ENCODE measurements at regions not wholly inside any gene's neighbourhood (a gene's known extent, or its start where the extent isn't known, plus 50 kb on each side); places are given as distances from the start of the nearest gene placed in this dataset.
"Not testable (repeated sequence)": the region's sequence is repeated elsewhere in the genome, so short reads cannot be mapped to it uniquely, and the experiment has no call there.

DNA sequence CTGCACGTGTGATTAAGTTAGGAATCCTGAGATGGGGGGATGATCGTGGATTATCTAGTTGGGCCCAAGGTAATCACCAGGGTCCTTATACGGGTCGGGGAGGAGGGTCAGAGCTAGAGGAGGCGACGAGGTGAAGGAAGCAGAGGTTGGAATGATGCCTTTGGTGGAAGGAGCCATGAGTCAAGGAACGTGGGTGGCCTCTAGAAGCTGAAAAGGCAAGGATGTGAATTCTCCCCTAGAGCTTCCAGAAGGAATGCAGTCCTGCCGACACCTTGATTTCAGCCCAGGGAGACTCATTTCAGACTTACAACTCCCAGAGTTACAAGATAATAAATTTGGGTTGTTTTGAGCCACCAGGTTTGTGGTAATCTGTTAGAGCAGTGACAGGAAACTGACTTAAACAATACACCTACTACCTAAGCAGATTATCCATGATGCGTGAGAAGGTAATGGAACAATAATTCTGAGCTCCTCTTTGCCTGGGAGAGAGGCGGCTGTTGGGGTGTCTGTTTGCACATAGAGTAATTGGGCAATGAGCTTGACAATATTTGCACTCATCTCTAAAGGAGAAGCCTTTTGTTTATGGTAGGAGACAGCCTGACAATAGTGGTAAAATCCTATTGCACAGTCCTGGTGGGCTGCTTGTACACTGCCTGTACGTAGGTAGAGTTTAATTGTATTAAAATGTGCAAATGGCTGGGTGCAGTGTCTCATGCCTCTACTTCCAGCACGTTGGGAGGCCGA is 129.3 kb upstream of the IER5L start:
- peaks cover 6% of the 10 kb centered on the region for H3K27me3 ChIP-seq (ENCODE audit: insufficient read depth, low read length, poor library complexity, severe bottlenecking)
- Mint-ChIP-seq H3K27me3 (peaks cover 3 to 9% of the 10 kb centered on the region in 2 donors), H3K4me1 (peaks cover 0 to 6% (median 0%) of the 10 kb centered on the region in 3 donors), H3K36me3 (no peaks in the 10 kb centered on the region), H3K9me3 (no peaks in the 10 kb centered on the region), H3K27ac (no peak overlapping the region), H3K4me3 (no peak overlapping the region)
- no peaks in the 10 kb centered on the region for H3K9me3 ChIP-seq (ENCODE audit: low read length)
- CTCF ChIA-PET = interaction anchor here (1.2 to 1.6 kb wide), 3 partner anchors 15 to 86 kb away, joined by 4 to 5 read pairs (median 4); no protein-coding TSS in a partner anchor
- no peak for DNase-seq
- H3K4me1 ChIP-seq (ENCODE audit: insufficient read depth, low read length) = no peaks in the 10 kb centered on the region
- POLR2A ChIA-PET = no interaction called here
- H3K36me3 ChIP-seq (ENCODE audit: insufficient read depth, low read length) = no peaks in the 10 kb centered on the region
- no peak overlapping the region for H3K4me3 ChIP-seq (ENCODE audit: low read length)
- H3K27ac ChIP-seq (ENCODE audit: low read depth, low read length) = no peak overlapping the region

DNA sequence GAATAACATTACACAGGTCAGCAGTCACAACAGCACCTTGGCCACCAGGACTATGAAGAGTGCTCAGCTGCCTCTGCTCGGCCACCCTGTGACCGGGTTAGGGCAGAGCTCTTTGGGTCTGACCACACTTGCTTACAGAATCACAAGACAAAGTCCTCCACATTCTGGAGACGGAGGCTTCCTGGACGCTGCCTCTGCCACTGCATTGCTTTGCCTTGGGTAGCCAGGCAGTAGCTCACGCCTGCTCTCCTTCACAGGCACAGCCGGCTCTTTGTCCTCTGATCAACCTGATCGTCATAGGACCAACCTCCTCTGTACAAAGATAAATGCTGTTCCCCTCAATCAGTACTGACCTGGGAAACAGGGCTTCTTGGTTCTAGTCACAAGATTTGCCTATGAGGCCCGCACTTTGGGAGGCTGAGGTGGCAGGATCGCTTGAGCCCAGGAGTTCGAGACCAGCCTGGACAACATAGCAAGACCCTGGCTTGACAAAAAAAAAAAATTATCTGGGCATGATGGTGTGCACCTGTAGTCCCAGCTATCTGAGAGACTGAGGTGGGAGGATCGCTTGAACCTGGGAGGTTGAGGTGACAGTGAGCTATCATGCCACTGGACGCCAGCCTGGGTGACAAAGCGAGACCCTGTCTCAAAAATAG is 128.4 kb upstream of the IER5L start:
- Histone ChIP-seq H3K4me3 (ENCODE audit: low read length) (no peak overlapping the region), H3K27ac (ENCODE audit: low read depth, low read length) (no peak overlapping the region), H3K9me3 (ENCODE audit: low read length) (no peaks in the 10 kb centered on the region), H3K27me3 (ENCODE audit: insufficient read depth, low read length, poor library complexity, severe bottlenecking) (peaks cover 6% of the 10 kb centered on the region), H3K4me1 (ENCODE audit: insufficient read depth, low read length) (no peaks in the 10 kb centered on the region), H3K36me3 (ENCODE audit: insufficient read depth, low read length) (no peaks in the 10 kb centered on the region)
- Mint-ChIP-seq H3K4me3 (no peak overlapping the region), H3K27me3 (peaks cover 5 to 9% of the 10 kb centered on the region in 2 donors), H3K9me3 (no peaks in the 10 kb centered on the region), H3K36me3 (no peaks in the 10 kb centered on the region), H3K4me1 (peaks cover 0 to 6% (median 0%) of the 10 kb centered on the region in 3 donors), H3K27ac (peak overlapping the region in 1 of 8 donors; percentile 38)
- POLR2A ChIA-PET = no interaction called here
- DNase-seq = no peak
- CTCF ChIA-PET = interaction anchor here (1.6 kb wide), 1 partner anchor 14 kb away, joined by 5 read pairs; no protein-coding TSS in a partner anchor

DNA sequence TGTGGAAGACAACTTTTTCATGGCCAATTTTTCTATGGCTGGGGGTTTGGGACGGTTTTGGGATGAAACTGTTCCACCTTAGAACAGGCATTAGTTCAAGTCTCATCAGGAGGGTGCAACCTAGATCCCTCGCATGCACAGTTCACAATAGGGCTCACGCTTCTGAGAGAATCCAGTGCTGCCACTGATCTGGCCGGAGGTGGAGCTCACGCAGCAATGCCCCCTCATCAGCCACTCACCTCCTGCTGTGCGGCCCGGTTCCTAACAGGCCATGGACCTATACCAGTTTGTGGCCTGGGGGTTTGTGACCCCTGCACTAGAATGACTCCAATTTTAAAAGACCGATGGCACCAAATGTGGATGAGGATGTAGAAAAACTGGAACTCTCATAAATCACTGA is 127.2 kb upstream of the IER5L start:
- no peaks in the 10 kb centered on the region for H3K36me3 Mint-ChIP-seq
- H3K4me1 Mint-ChIP-seq = peaks cover 0 to 6% (median 0%) of the 10 kb centered on the region in 3 donors
- POLR2A ChIA-PET = no interaction called here
- H3K4me3 Mint-ChIP-seq = no peak overlapping the region
- no peaks in the 10 kb centered on the region for H3K9me3 Mint-ChIP-seq
- no peaks in the 10 kb centered on the region for H3K36me3 ChIP-seq (ENCODE audit: insufficient read depth, low read length)
- H3K27ac ChIP-seq (ENCODE audit: low read depth, low read length) = no peak overlapping the region
- no peaks in the 10 kb centered on the region for H3K9me3 ChIP-seq (ENCODE audit: low read length)
- CTCF ChIA-PET = no interaction called here
- peaks cover 6% of the 10 kb centered on the region for H3K27me3 ChIP-seq (ENCODE audit: insufficient read depth, low read length, poor library complexity, severe bottlenecking)
- DNase-seq = no peak
- peaks cover 5 to 9% of the 10 kb centered on the region in 2 donors for H3K27me3 Mint-ChIP-seq
- no peak overlapping the region for H3K4me3 ChIP-seq (ENCODE audit: low read length)
- H3K4me1 ChIP-seq (ENCODE audit: insufficient read depth, low read length) = no peaks in the 10 kb centered on the region
- no peak overlapping the region for H3K27ac Mint-ChIP-seq

DNA sequence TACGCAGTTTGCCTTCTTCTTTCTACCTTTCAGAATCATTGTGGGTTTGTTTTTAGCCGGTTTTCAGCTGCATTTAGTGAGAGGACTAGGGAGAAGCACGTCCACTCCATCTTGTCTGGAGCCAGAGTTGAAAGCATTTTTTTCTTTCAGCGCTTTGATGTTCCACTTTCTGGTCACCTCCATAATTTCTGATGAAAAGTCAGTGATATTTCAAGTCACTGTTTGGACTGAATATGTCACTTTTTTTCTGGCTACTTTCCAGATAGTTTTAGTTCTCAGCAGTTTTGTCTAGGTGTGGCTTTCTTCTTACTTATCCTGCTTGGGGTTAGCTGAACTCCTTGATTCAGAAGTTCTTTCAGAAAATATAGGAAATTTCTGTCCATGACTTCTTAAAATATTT is 123.9 kb upstream of the IER5L start:
- Mint-ChIP-seq H3K4me3 (no peak overlapping the region), H3K27me3 (peaks cover 15 to 18% of the 10 kb centered on the region in 2 donors), H3K4me1 (no peaks in the 10 kb centered on the region), H3K27ac (no peak overlapping the region), H3K9me3 (peaks cover 0 to 5% (median 0%) of the 10 kb centered on the region in 5 donors), H3K36me3 (no peaks in the 10 kb centered on the region)
- ChIA-PET CTCF (no interaction called here), POLR2A (no interaction called here)
- no peaks in the 10 kb centered on the region for H3K36me3 ChIP-seq (ENCODE audit: insufficient read depth, low read length)
- no peak for DNase-seq
- H3K27ac ChIP-seq (ENCODE audit: low read depth, low read length) = no peak overlapping the region
- H3K27me3 ChIP-seq (ENCODE audit: insufficient read depth, low read length, poor library complexity, severe bottlenecking) = peaks cover 6% of the 10 kb centered on the region
- no peak overlapping the region for H3K4me3 ChIP-seq (ENCODE audit: low read length)
- H3K9me3 ChIP-seq (ENCODE audit: low read length) = no peaks in the 10 kb centered on the region
- no peaks in the 10 kb centered on the region for H3K4me1 ChIP-seq (ENCODE audit: insufficient read depth, low read length)

DNA sequence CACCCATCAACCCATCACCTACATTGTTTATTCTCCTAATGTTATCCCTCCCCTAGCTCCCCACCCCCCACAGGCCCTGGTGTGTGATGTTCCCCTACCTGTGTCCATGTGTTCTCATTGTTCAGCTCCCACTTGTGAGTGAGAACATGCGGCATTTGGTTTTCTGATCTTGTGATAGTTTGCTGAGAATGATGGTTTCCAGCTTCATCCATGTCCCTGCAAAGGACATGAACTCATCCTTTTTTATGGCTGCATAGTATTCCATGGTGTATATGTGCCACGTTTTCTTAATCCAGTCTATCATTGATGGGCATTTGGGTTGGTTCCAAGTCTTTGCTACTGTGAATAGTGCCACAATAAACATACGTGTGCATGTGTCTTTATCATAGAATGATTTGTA is 118.1 kb upstream of the IER5L start:
- CTCF ChIA-PET; H3K4me3 ChIP-seq (ENCODE audit: low read length); H3K27ac ChIP-seq (ENCODE audit: low read depth, low read length); H3K4me1 ChIP-seq (ENCODE audit: insufficient read depth, low read length); H3K27me3 ChIP-seq (ENCODE audit: insufficient read depth, low read length, poor library complexity, severe bottlenecking); H3K4me1 Mint-ChIP-seq; H3K9me3 Mint-ChIP-seq; DNase-seq; H3K27ac Mint-ChIP-seq; H3K9me3 ChIP-seq (ENCODE audit: low read length); H3K4me3 Mint-ChIP-seq; H3K36me3 Mint-ChIP-seq; H3K36me3 ChIP-seq (ENCODE audit: insufficient read depth, low read length): not testable (repeated sequence)
- peaks cover 9 to 13% of the 10 kb centered on the region in 2 donors for H3K27me3 Mint-ChIP-seq
- POLR2A ChIA-PET = interaction anchor here (0.6 to 0.7 kb wide), 2 partner anchors 63 to 477 kb away, joined by 3 to 7 read pairs; no protein-coding TSS in a partner anchor

DNA sequence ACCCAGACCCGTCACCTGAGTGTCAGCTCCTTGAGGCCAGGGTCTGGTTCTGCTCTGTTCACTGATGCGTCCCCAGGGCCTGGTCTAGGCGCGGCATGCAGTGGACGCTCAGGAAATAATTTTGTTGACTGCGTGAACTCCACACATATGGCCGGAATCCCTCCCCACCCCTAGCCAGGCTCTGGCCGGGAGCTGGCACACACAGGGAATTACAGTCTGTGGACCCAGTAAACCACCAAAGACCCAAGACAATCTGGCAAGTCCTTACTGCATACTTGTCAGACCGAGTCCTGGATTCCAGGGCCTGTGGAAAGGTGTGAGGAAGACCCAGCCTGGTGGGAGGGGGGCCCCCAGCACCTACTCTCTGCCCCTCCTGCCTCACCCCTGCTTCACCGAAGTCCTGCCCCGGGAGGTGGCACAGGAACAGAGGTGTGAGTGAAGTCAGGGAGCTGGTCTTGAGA is 113.0 kb upstream of the IER5L start:
- no peak overlapping the region for H3K27ac ChIP-seq (ENCODE audit: low read depth, low read length)
- Mint-ChIP-seq H3K27ac (peak overlapping the region in 1 of 8 donors; percentile 81), H3K36me3 (no peaks in the 10 kb centered on the region), H3K27me3 (peaks cover 0 to 7% of the 10 kb centered on the region in 2 donors), H3K9me3 (peaks cover 0 to 7% (median 0%) of the 10 kb centered on the region in 5 donors), H3K4me3 (no peak overlapping the region), H3K4me1 (no peaks in the 10 kb centered on the region)
- ChIA-PET CTCF (no interaction called here), POLR2A (no interaction called here)
- no peaks in the 10 kb centered on the region for H3K27me3 ChIP-seq (ENCODE audit: insufficient read depth, low read length, poor library complexity, severe bottlenecking)
- H3K36me3 ChIP-seq (ENCODE audit: insufficient read depth, low read length) = no peaks in the 10 kb centered on the region
- no peak for DNase-seq
- H3K4me1 ChIP-seq (ENCODE audit: insufficient read depth, low read length) = no peaks in the 10 kb centered on the region
- H3K4me3 ChIP-seq (ENCODE audit: low read length) = no peak overlapping the region
- no peaks in the 10 kb centered on the region for H3K9me3 ChIP-seq (ENCODE audit: low read length)

DNA sequence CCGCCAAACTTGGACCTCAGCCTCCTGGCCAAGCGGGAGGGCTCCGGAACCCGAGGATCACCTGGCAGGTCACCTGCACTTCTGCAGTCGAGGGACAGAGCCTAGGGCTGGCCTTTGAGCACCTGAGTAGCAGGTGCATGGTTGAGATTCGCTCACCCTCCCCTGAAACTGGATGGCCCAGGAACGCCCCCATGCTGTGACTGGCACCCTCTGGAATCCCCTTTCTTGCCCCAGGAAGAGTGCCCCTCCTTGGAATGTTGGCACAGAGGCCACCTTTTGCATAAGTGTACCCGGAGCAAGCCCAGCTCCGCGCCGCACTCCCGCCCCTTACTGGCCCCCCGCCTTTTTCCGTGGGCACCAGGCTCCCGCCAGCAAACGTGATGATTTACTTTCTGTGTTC is 112.5 kb upstream of the IER5L start:
- no peak overlapping the region for H3K4me3 Mint-ChIP-seq
- no peaks in the 10 kb centered on the region for H3K27me3 ChIP-seq (ENCODE audit: insufficient read depth, low read length, poor library complexity, severe bottlenecking)
- H3K4me3 ChIP-seq (ENCODE audit: low read length) = no peak overlapping the region
- H3K27ac Mint-ChIP-seq = no peak overlapping the region
- H3K27me3 Mint-ChIP-seq = peaks cover 0 to 4% of the 10 kb centered on the region in 2 donors
- ChIA-PET POLR2A (no interaction called here), CTCF (no interaction called here)
- H3K4me1 ChIP-seq (ENCODE audit: insufficient read depth, low read length) = no peaks in the 10 kb centered on the region
- no peak for DNase-seq
- no peaks in the 10 kb centered on the region for H3K36me3 Mint-ChIP-seq
- no peaks in the 10 kb centered on the region for H3K4me1 Mint-ChIP-seq
- H3K9me3 ChIP-seq (ENCODE audit: low read length) = no peaks in the 10 kb centered on the region
- H3K9me3 Mint-ChIP-seq = peaks cover 0 to 3% (median 0%) of the 10 kb centered on the region in 5 donors
- H3K27ac ChIP-seq (ENCODE audit: low read depth, low read length) = no peak overlapping the region
- no peaks in the 10 kb centered on the region for H3K36me3 ChIP-seq (ENCODE audit: insufficient read depth, low read length)

DNA sequence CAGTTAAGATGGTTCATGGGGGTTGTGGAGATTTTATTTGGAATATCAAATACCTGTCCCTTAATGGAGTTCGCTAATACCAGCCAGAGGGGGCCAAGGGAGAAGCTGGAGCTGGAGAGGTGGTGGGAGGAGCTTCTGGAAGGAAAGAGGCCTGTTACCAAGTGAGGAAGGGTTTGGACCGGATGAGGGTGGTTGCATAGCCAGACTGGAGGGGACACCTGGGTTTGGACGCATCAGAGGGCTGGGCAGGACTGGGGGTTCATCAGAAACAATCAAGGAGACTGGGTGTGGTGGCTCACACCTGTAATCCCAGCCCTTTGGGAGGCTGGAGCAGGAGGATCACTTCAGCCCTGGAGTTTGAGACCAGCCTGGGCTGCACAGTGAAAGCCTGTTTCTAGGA is 111.8 kb upstream of the IER5L start:
- POLR2A ChIA-PET = no interaction called here
- H3K9me3 ChIP-seq (ENCODE audit: low read length) = no peaks in the 10 kb centered on the region
- Mint-ChIP-seq H3K27ac (peak overlapping the region in 2 of 8 donors; percentile 13 to 42), H3K36me3 (no peaks in the 10 kb centered on the region), H3K4me3 (no peak overlapping the region), H3K27me3 (peaks cover 0 to 4% of the 10 kb centered on the region in 2 donors), H3K9me3 (no peaks in the 10 kb centered on the region), H3K4me1 (no peaks in the 10 kb centered on the region)
- H3K4me3 ChIP-seq (ENCODE audit: low read length) = no peak overlapping the region
- no peak overlapping the region for H3K27ac ChIP-seq (ENCODE audit: low read depth, low read length)
- CTCF ChIA-PET = no interaction called here
- no peaks in the 10 kb centered on the region for H3K36me3 ChIP-seq (ENCODE audit: insufficient read depth, low read length)
- H3K27me3 ChIP-seq (ENCODE audit: insufficient read depth, low read length, poor library complexity, severe bottlenecking) = no peaks in the 10 kb centered on the region
- DNase-seq = no peak
- no peaks in the 10 kb centered on the region for H3K4me1 ChIP-seq (ENCODE audit: insufficient read depth, low read length)
